HEK293 (cell line): ENCODE measurements at regions not wholly inside any gene's neighbourhood (a gene's known extent, or its start where the extent isn't known, plus 50 kb on each side); places are given as distances from the start of the nearest gene placed in this dataset.

Experiments used
- CTCF ChIA-PET: fragments of 350-600 bp; formaldehyde crosslinking; extraction: SDS; loops from one replicate; lab custom pipeline; 2021; ENCODE audit warnings: antibody characterized with exemption; lab: Yijun Ruan, JAX
- POLR2A ChIA-PET: fragments of 300-600 bp; formaldehyde crosslinking; extraction: SDS; loops from one replicate; lab custom pipeline; 2020; ENCODE audit warnings: antibody characterized with exemption, inconsistent platforms; lab: Yijun Ruan, JAX
- H3K27ac ChIP-seq: fragments of 200-500 bp; sonication (Bioruptor generic); 2 replicates; pipeline ENCODE4 v1.5.1; 2014; ENCODE audit warnings: low read depth, low read length, control low read depth, inconsistent platforms; ENCODE audit errors: extremely low read depth
- H3K36me3 ChIP-seq, 2 experiments: fragments of 200-500 bp in 1 of 2; sonication (Bioruptor generic) in 1 of 2; 1 replicate in 1 of 2; 2 replicates in 1 of 2; pipeline ENCODE4 v1.5.1; 2014 to 2017; ENCODE audit warnings: inconsistent platforms in 2 of 2, low read length in 2 of 2; ENCODE audit not compliant: control insufficient read depth in 2 of 2, insufficient read depth in 1 of 2
- H3K4me1 ChIP-seq: fragments of 200-500 bp; sonication (Bioruptor generic); 2 replicates; pipeline ENCODE4 v1.5.1; 2014; ENCODE audit warnings: mild to moderate bottlenecking, low read length, inconsistent platforms; ENCODE audit not compliant: control insufficient read depth, insufficient read depth
- H3K4me3 ChIP-seq: 2 replicates; pipeline ENCODE4 v1.5.1; 2011; ENCODE audit warnings: low read depth, mild to moderate bottlenecking, control low read depth, low read length, moderate library complexity
- H3K9me3 ChIP-seq: fragments of 200-500 bp; sonication (Bioruptor generic); 2 replicates; pipeline ENCODE4 v1.5.1; 2014; ENCODE audit warnings: low read depth, low read length, inconsistent platforms; ENCODE audit not compliant: control insufficient read depth, insufficient read depth
- GLIS1 ChIP-seq: fragments of 450-650 bp; formaldehyde crosslinking; IDR thresholded peaks from 2 replicates; pipeline ENCODE4 v1.5.1; 2016; ENCODE audit warnings: missing biosample characterization, missing genetic modification characterization
- KLF10 ChIP-seq: fragments of 450-650 bp; IDR thresholded peaks from 2 replicates; pipeline ENCODE4 v1.5.1; 2018; ENCODE audit warnings: missing biosample characterization, mild to moderate bottlenecking, missing genetic modification characterization
- SCRT1 ChIP-seq: fragments of 450-650 bp; formaldehyde crosslinking; IDR thresholded peaks from 2 replicates; pipeline ENCODE4 v1.5.1; 2016; ENCODE audit warnings: missing biosample characterization, missing genetic modification characterization, borderline replicate concordance
- WT1 ChIP-seq: fragments of 450-650 bp; formaldehyde crosslinking; IDR thresholded peaks from 2 replicates; pipeline ENCODE4 v1.5.1; 2016; ENCODE audit warnings: missing biosample characterization, missing genetic modification characterization
- ZFP3 ChIP-seq: fragments of 450-650 bp; formaldehyde crosslinking; IDR thresholded peaks from 2 replicates; pipeline ENCODE4 v1.5.1; 2016; ENCODE audit warnings: low read depth, missing biosample characterization, missing genetic modification characterization
- ZNF223 ChIP-seq: fragments of 450-650 bp; formaldehyde crosslinking; IDR thresholded peaks from 2 replicates; pipeline ENCODE4 v1.5.1; 2016; ENCODE audit warnings: missing biosample characterization, missing genetic modification characterization
- ZNF510 ChIP-seq: fragments of 450-650 bp; formaldehyde crosslinking; IDR thresholded peaks from 2 replicates; pipeline ENCODE4 v1.5.1; 2018; ENCODE audit warnings: mild to moderate bottlenecking, missing genetic modification characterization, missing biosample characterization; ENCODE audit not compliant: insufficient replicate concordance
- ZNF514 ChIP-seq: fragments of 450-650 bp; formaldehyde crosslinking; IDR thresholded peaks from 2 replicates; pipeline ENCODE4 v1.5.1; 2016; ENCODE audit warnings: missing biosample characterization, missing genetic modification characterization
- ZNF549 ChIP-seq: fragments of 450-650 bp; IDR thresholded peaks from 2 replicates; pipeline ENCODE4 v1.5.1; 2018; ENCODE audit warnings: missing biosample characterization, missing genetic modification characterization, mild to moderate bottlenecking, inconsistent platforms, moderate library complexity
- ZNF777 ChIP-seq: fragments of 450-650 bp; formaldehyde crosslinking; IDR thresholded peaks from 2 replicates; pipeline ENCODE4 v1.5.1; 2017; ENCODE audit warnings: missing biosample characterization, missing genetic modification characterization, borderline replicate concordance
- TF ChIP-seq, protein P1 (sequence below): fragments of 450-650 bp; IDR thresholded peaks from 2 replicates; pipeline ENCODE4 v1.5.1; 2018; ENCODE audit warnings: missing biosample characterization, missing genetic modification characterization
- TF ChIP-seq, protein P2 (sequence below): fragments of 450-650 bp; formaldehyde crosslinking; IDR thresholded peaks from 2 replicates; pipeline ENCODE4 v1.5.1; 2016; ENCODE audit warnings: missing biosample characterization, missing genetic modification characterization, low read depth
- TF ChIP-seq, protein P3 (sequence below): fragments of 450-650 bp; formaldehyde crosslinking; IDR thresholded peaks from 2 replicates; pipeline ENCODE4 v1.5.1; 2016; ENCODE audit warnings: missing biosample characterization, missing genetic modification characterization
- TF ChIP-seq, protein P4 (sequence below): fragments of 450-650 bp; formaldehyde crosslinking; IDR thresholded peaks from 2 replicates; pipeline ENCODE4 v1.5.1; 2016; ENCODE audit warnings: missing biosample characterization, missing genetic modification characterization, low read depth
- TF ChIP-seq, protein P5 (sequence below): fragments of 450-650 bp; formaldehyde crosslinking; conservative IDR thresholded peaks from 2 replicates; pipeline ENCODE4 v1.5.1; 2016; ENCODE audit warnings: low read depth, missing biosample characterization, missing genetic modification characterization
- TF ChIP-seq, protein P6 (sequence below): fragments of 450-650 bp; formaldehyde crosslinking; IDR thresholded peaks from 2 replicates; pipeline ENCODE4 v1.5.1; 2017; ENCODE audit warnings: missing biosample characterization, missing genetic modification characterization

DNA sequence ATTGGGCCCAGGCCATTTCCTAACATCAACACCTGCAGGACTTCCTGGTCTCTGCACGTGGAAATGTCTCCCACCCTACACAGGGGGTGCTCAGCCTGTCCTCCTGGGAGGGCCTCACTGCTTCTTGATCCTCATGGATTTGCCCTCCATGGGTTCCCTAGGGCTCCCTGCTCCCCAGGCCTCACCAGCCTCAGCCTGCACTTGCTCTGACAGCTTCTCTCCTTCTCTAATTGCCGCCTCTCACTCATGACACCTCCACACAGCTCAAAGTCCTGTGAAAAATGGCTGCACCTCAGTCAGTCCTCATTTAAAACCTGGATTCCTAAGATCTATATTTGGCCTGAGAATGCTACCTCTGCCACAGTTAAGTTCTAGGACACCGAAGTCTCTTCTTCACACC, 130.6 kb downstream of the PXDC1 start:
- TF ChIP-seq, protein P1, sequence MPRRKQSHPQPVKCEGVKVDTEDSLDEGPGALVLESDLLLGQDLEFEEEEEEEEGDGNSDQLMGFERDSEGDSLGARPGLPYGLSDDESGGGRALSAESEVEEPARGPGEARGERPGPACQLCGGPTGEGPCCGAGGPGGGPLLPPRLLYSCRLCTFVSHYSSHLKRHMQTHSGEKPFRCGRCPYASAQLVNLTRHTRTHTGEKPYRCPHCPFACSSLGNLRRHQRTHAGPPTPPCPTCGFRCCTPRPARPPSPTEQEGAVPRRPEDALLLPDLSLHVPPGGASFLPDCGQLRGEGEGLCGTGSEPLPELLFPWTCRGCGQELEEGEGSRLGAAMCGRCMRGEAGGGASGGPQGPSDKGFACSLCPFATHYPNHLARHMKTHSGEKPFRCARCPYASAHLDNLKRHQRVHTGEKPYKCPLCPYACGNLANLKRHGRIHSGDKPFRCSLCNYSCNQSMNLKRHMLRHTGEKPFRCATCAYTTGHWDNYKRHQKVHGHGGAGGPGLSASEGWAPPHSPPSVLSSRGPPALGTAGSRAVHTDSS (tag by site-specific recombination) = no peak
- no peak for TF ChIP-seq SCRT1 (tag by site-specific recombination)
- TF ChIP-seq ZNF514 = no peak
- TF ChIP-seq ZNF549 (tag by site-specific recombination) = no peak
- TF ChIP-seq, protein P2, sequence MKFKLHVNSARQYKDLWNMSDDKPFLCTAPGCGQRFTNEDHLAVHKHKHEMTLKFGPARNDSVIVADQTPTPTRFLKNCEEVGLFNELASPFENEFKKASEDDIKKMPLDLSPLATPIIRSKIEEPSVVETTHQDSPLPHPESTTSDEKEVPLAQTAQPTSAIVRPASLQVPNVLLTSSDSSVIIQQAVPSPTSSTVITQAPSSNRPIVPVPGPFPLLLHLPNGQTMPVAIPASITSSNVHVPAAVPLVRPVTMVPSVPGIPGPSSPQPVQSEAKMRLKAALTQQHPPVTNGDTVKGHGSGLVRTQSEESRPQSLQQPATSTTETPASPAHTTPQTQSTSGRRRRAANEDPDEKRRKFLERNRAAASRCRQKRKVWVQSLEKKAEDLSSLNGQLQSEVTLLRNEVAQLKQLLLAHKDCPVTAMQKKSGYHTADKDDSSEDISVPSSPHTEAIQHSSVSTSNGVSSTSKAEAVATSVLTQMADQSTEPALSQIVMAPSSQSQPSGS (tag by site-specific recombination) = no peak
- TF ChIP-seq, protein P3, sequence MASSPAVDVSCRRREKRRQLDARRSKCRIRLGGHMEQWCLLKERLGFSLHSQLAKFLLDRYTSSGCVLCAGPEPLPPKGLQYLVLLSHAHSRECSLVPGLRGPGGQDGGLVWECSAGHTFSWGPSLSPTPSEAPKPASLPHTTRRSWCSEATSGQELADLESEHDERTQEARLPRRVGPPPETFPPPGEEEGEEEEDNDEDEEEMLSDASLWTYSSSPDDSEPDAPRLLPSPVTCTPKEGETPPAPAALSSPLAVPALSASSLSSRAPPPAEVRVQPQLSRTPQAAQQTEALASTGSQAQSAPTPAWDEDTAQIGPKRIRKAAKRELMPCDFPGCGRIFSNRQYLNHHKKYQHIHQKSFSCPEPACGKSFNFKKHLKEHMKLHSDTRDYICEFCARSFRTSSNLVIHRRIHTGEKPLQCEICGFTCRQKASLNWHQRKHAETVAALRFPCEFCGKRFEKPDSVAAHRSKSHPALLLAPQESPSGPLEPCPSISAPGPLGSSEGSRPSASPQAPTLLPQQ (tag by site-specific recombination) = no peak
- no peak for TF ChIP-seq ZNF777 (tag by site-specific recombination)
- TF ChIP-seq, protein P4, sequence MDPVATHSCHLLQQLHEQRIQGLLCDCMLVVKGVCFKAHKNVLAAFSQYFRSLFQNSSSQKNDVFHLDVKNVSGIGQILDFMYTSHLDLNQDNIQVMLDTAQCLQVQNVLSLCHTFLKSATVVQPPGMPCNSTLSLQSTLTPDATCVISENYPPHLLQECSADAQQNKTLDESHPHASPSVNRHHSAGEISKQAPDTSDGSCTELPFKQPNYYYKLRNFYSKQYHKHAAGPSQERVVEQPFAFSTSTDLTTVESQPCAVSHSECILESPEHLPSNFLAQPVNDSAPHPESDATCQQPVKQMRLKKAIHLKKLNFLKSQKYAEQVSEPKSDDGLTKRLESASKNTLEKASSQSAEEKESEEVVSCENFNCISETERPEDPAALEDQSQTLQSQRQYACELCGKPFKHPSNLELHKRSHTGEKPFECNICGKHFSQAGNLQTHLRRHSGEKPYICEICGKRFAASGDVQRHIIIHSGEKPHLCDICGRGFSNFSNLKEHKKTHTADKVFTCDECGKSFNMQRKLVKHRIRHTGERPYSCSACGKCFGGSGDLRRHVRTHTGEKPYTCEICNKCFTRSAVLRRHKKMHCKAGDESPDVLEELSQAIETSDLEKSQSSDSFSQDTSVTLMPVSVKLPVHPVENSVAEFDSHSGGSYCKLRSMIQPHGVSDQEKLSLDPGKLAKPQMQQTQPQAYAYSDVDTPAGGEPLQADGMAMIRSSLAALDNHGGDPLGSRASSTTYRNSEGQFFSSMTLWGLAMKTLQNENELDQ (tag by site-specific recombination) = no peak
- TF ChIP-seq, protein P5, sequence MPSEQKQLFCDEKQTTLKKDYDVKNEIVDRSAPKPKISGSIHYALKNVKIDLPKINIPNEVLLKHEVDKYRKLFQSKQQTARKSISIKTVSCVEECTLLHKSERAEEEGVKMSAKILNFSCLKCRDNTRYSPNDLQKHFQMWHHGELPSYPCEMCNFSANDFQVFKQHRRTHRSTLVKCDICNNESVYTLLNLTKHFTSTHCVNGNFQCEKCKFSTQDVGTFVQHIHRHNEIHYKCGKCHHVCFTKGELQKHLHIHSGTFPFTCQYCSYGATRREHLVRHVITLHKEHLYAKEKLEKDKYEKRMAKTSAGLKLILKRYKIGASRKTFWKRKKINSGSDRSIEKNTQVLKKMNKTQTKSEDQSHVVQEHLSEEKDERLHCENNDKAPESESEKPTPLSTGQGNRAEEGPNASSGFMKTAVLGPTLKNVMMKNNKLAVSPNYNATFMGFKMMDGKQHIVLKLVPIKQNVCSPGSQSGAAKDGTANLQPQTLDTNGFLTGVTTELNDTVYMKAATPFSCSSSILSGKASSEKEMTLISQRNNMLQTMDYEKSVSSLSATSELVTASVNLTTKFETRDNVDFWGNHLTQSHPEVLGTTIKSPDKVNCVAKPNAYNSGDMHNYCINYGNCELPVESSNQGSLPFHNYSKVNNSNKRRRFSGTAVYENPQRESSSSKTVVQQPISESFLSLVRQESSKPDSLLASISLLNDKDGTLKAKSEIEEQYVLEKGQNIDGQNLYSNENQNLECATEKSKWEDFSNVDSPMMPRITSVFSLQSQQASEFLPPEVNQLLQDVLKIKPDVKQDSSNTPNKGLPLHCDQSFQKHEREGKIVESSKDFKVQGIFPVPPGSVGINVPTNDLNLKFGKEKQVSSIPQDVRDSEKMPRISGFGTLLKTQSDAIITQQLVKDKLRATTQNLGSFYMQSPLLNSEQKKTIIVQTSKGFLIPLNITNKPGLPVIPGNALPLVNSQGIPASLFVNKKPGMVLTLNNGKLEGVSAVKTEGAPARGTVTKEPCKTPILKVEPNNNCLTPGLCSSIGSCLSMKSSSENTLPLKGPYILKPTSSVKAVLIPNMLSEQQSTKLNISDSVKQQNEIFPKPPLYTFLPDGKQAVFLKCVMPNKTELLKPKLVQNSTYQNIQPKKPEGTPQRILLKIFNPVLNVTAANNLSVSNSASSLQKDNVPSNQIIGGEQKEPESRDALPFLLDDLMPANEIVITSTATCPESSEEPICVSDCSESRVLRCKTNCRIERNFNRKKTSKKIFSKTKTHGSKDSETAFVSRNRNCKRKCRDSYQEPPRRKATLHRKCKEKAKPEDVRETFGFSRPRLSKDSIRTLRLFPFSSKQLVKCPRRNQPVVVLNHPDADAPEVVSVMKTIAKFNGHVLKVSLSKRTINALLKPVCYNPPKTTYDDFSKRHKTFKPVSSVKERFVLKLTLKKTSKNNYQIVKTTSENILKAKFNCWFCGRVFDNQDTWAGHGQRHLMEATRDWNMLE (tag by site-specific recombination) = no peak
- TF ChIP-seq GLIS1 = no peak
- no peak for TF ChIP-seq ZNF510 (tag by site-specific recombination)
- no peak for TF ChIP-seq ZNF223
- no peak for TF ChIP-seq WT1 (tag by site-specific recombination)
- no peak for TF ChIP-seq ZFP3 (tag by site-specific recombination)
- no peak for TF ChIP-seq KLF10 (tag by site-specific recombination)
- TF ChIP-seq, protein P6, sequence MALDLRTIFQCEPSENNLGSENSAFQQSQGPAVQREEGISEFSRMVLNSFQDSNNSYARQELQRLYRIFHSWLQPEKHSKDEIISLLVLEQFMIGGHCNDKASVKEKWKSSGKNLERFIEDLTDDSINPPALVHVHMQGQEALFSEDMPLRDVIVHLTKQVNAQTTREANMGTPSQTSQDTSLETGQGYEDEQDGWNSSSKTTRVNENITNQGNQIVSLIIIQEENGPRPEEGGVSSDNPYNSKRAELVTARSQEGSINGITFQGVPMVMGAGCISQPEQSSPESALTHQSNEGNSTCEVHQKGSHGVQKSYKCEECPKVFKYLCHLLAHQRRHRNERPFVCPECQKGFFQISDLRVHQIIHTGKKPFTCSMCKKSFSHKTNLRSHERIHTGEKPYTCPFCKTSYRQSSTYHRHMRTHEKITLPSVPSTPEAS (tag by site-specific recombination) = no peak
- peaks cover 17% of the 10 kb centered on the region for H3K4me1 ChIP-seq
- no peaks in the 10 kb centered on the region for H3K9me3 ChIP-seq
- POLR2A ChIA-PET = no interaction called here
- no peaks in the 10 kb centered on the region for H3K36me3 ChIP-seq
- CTCF ChIA-PET = interaction anchor here (0.6 kb wide), 1 partner anchor 11 kb away, joined by 4 read pairs; no protein-coding TSS in a partner anchor
- H3K27ac ChIP-seq = no peak overlapping the region
- no peak overlapping the region for H3K4me3 ChIP-seq
